H1 (cell line): ENCODE measurements at regions not wholly inside any gene's neighbourhood (a gene's known extent, or its start where the extent isn't known, plus 50 kb on each side); places are given as distances from the start of the nearest gene placed in this dataset.

ENCODE experiments used
- BCL11A ChIP-seq, 2 experiments: IDR thresholded peaks; one replicate each; pipeline ENCODE4 v1.6.1; 2011; ENCODE audit warnings: low read depth in 2 of 2, low read length in 2 of 2, mild to moderate bottlenecking in 2 of 2
- CBX8 ChIP-seq: fragments of 300-800, 300-1000 bp; sonication (generic); IDR thresholded peaks from 2 replicates; pipeline ENCODE4 v1.7.1; 2016; ENCODE audit warnings: low read depth, low read length, borderline replicate concordance
- CHD2 ChIP-seq: IDR thresholded peaks from 2 replicates; pipeline ENCODE4 v1.6.1; 2012; ENCODE audit warnings: low read length, improper control_type of control experiment
- FOSL1 ChIP-seq: IDR thresholded peaks from 2 replicates; pipeline ENCODE4 v1.6.1; 2011; ENCODE audit warnings: mild to moderate bottlenecking, low read depth, low read length, moderate library complexity; ENCODE audit not compliant: insufficient read depth
- GTF2F1 ChIP-seq: IDR thresholded peaks from 2 replicates; pipeline ENCODE4 v1.6.1; 2012; ENCODE audit warnings: low read depth, low read length, improper control_type of control experiment, borderline replicate concordance
- HDAC6 ChIP-seq: IDR thresholded peaks from one replicate; pipeline ENCODE4 v1.7.1; 2012; ENCODE audit warnings: low read depth, mild to moderate bottlenecking, inconsistent platforms, low read length, moderate library complexity
- JUN ChIP-seq: IDR thresholded peaks from 2 replicates; pipeline ENCODE4 v1.6.1; 2011; ENCODE audit warnings: low read depth, mild to moderate bottlenecking, improper control_type of control experiment, low read length
- JUND ChIP-seq: IDR thresholded peaks from 2 replicates; pipeline ENCODE4 v1.6.1; 2011; ENCODE audit warnings: mild to moderate bottlenecking, improper control_type of control experiment, low read length
- RFX5 ChIP-seq: IDR thresholded peaks from 2 replicates; pipeline ENCODE4 v1.6.1; 2011; ENCODE audit warnings: low read depth, low read length, improper control_type of control experiment, borderline replicate concordance
- RNF2 ChIP-seq: fragments of 200-900, 300-1000 bp; sonication (generic); IDR thresholded peaks from 2 replicates; pipeline ENCODE4 v1.7.1; 2016; ENCODE audit warnings: borderline replicate concordance, low read depth, mild to moderate bottlenecking, antibody characterized with exemption, low read length; ENCODE audit not compliant: poor library complexity, severe bottlenecking; ENCODE audit errors: missing control alignments
- SAP30 ChIP-seq: fragments of 300-600 bp; sonication (generic); IDR thresholded peaks from 2 replicates; pipeline ENCODE4 v1.7.1; 2012; ENCODE audit warnings: low read length, moderate library complexity, mild to moderate bottlenecking, inconsistent platforms; ENCODE audit not compliant: insufficient read depth, insufficient replicate concordance
- SP2 ChIP-seq: IDR thresholded peaks from 2 replicates; pipeline ENCODE4 v1.6.1; 2012; ENCODE audit warnings: mild to moderate bottlenecking, low read length, inconsistent platforms
- SRF ChIP-seq: IDR thresholded peaks from 2 replicates; pipeline ENCODE4 v1.6.1; 2011; ENCODE audit warnings: mild to moderate bottlenecking, low read depth, low read length, moderate library complexity
- SUZ12 ChIP-seq: fragments of 200-600 bp; sonication (generic); IDR thresholded peaks from 2 replicates; pipeline ENCODE4 v1.6.1; 2012; ENCODE audit warnings: mild to moderate bottlenecking, inconsistent platforms, low read length, moderate library complexity, mixed read lengths
- TF ChIP-seq, protein P1 (sequence below), 3 experiments: IDR thresholded peaks; 1 replicate in 2 of 3; 2 replicates in 1 of 3; pipeline versions ENCODE4 v1.5.1 to v1.6.1; 2011; ENCODE audit warnings: low read length in 3 of 3, mild to moderate bottlenecking in 3 of 3, inconsistent platforms in 2 of 3, low read depth in 1 of 3, moderate library complexity in 1 of 3; ENCODE audit not compliant: insufficient read depth in 1 of 3; ENCODE audit errors: control extremely low read depth in 1 of 3
- TF ChIP-seq, protein P2 (sequence below): IDR thresholded peaks from 2 replicates; pipeline ENCODE4 v1.6.1; 2012; ENCODE audit warnings: low read length, inconsistent platforms

DNA sequence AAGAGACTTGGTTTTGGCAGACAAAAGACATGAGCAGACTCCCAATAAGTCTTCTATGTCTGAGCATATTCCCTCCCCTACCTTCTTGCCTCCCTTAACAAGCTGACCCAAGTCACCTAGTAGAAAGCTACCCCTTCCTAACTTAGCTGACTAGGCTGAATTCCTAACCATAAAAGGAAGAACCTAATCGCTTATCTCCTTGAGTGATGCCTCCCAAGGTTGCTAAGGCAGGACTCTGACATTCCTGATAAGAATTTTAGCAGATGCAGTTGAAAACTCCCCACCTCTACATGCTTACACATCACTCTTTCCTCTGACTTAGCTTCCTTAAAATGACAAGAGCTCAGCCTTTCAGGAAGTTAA, 704.7 kb upstream of the MBL2 start (continued):
- TF ChIP-seq, protein P1, sequence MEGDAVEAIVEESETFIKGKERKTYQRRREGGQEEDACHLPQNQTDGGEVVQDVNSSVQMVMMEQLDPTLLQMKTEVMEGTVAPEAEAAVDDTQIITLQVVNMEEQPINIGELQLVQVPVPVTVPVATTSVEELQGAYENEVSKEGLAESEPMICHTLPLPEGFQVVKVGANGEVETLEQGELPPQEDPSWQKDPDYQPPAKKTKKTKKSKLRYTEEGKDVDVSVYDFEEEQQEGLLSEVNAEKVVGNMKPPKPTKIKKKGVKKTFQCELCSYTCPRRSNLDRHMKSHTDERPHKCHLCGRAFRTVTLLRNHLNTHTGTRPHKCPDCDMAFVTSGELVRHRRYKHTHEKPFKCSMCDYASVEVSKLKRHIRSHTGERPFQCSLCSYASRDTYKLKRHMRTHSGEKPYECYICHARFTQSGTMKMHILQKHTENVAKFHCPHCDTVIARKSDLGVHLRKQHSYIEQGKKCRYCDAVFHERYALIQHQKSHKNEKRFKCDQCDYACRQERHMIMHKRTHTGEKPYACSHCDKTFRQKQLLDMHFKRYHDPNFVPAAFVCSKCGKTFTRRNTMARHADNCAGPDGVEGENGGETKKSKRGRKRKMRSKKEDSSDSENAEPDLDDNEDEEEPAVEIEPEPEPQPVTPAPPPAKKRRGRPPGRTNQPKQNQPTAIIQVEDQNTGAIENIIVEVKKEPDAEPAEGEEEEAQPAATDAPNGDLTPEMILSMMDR (IDR thresholded peaks at IDR 0.05; ENCODE audit: control extremely low read depth in 1 of 3, insufficient read depth in 1 of 3, low read depth in 1 of 3, low read length in 3 of 3): no peak
- TF ChIP-seq SRF (peak; percentile 96), SUZ12 (no peak), GTF2F1 (no peak), RFX5 (no peak), FOSL1 (no peak), RNF2 (no peak), SP2 (no peak), BCL11A (IDR thresholded peaks at IDR 0.05; ENCODE audit: low read depth in 2 of 2, low read length in 2 of 2) (no peak), CBX8 (no peak), JUN (no peak), CHD2 (no peak), JUND (no peak), SAP30 (no peak), HDAC6 (no peak)
- TF ChIP-seq, protein P2, sequence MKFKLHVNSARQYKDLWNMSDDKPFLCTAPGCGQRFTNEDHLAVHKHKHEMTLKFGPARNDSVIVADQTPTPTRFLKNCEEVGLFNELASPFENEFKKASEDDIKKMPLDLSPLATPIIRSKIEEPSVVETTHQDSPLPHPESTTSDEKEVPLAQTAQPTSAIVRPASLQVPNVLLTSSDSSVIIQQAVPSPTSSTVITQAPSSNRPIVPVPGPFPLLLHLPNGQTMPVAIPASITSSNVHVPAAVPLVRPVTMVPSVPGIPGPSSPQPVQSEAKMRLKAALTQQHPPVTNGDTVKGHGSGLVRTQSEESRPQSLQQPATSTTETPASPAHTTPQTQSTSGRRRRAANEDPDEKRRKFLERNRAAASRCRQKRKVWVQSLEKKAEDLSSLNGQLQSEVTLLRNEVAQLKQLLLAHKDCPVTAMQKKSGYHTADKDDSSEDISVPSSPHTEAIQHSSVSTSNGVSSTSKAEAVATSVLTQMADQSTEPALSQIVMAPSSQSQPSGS: no peak
